ENCODE measurements at regions not wholly inside any gene's neighbourhood (a gene's known extent, or its start where the extent isn't known, plus 50 kb on each side); places are given as distances from the start of the nearest gene placed in this dataset.

- Histone ChIP-seq H3K4ac (ENCODE audit: low read depth, low read length) (no peak overlapping the region), H2BK15ac (replicated peaks; ENCODE audit: low read depth) (no peak overlapping the region)
Measured at GRCh38 chr2:234592541-234592940, 95.7 kb upstream of the ARL4C start.

DNA sequence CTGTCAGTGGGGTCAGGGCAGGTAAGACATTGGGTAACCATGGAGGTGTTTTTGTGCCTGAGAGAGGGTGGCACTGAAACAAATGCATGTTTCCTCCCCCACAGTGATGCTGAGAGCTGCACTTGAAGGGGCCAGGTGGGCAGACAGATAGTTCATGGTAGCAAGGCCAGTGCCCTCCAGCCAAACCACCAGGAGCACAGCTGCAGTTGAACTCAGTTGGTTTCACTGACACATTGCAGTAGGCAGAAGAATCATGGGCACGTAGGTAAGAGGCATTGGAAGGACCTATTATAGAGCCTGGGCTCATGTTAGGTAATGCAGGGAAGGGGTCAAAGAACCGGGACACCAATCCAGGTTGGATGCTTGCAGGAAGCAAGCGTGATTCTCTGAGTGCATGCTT lies 93.2 kb upstream of the ARL4C start:
- Histone ChIP-seq H3K23ac (ENCODE audit: low read length) (no peak overlapping the region), H3K27me3 (ENCODE audit: insufficient read depth, low read length, poor library complexity) (no peaks in the 10 kb centered on the region), H4K8ac (ENCODE audit: low read depth, low read length) (no peak overlapping the region), H2AK5ac (ENCODE audit: low read length) (no peak overlapping the region), H3K56ac (ENCODE audit: low read length) (no peak overlapping the region), H3K4ac (ENCODE audit: low read depth, low read length) (no peak overlapping the region), H3K4me3 (ENCODE audit: low read length) (no peak overlapping the region), H2BK120ac (ENCODE audit: low read depth, low read length) (no peak overlapping the region), H3K27ac (ENCODE audit: low read depth, low read length) (no peak overlapping the region), H3K18ac (ENCODE audit: low read length) (no peak overlapping the region), H2BK5ac (ENCODE audit: low read length) (no peak overlapping the region), H3K36me3 (ENCODE audit: control insufficient read depth, insufficient read depth, low read length) (no peaks in the 10 kb centered on the region), H3K4me1 (ENCODE audit: control insufficient read depth, low read depth, low read length) (no peaks in the 10 kb centered on the region), H3K4me2 (ENCODE audit: low read length) (no peak overlapping the region), H2BK15ac (replicated peaks; ENCODE audit: low read depth) (no peak overlapping the region), H3K9ac (ENCODE audit: low read length) (no peak overlapping the region), H3K79me1 (ENCODE audit: low read length) (no peaks in the 10 kb centered on the region), H4K5ac (ENCODE audit: low read length) (no peak overlapping the region), H3K79me2 (ENCODE audit: control insufficient read depth, insufficient read depth, low read length) (no peaks in the 10 kb centered on the region)
- no CpG with 5 or more reads among the region's 3 CpGs for WGBS (ENCODE audit: extremely low coverage, insufficient coverage, low lambda C conversion rate)
- DNase-seq, result no peak

More at GRCh38 chr2:234592541-234592940, 95.7 kb upstream of the ARL4C start:
- no peak overlapping the region for H3K9ac ChIP-seq (ENCODE audit: low read length)
- H2BK5ac ChIP-seq (ENCODE audit: low read length), result no peak overlapping the region
- H3K4me3 ChIP-seq (ENCODE audit: low read length), result no peak overlapping the region
- no peak overlapping the region for H3K4me2 ChIP-seq (ENCODE audit: low read length)
- H2AK5ac ChIP-seq (ENCODE audit: low read length), result no peak overlapping the region
- no peak overlapping the region for H4K8ac ChIP-seq (ENCODE audit: low read depth, low read length)
- DNase-seq, result no peak
- H4K5ac ChIP-seq (ENCODE audit: low read length), result no peak overlapping the region
- H3K27ac ChIP-seq (ENCODE audit: low read depth, low read length), result no peak overlapping the region
- H3K18ac ChIP-seq (ENCODE audit: low read length), result no peak overlapping the region
- no peaks in the 10 kb centered on the region for H3K27me3 ChIP-seq (ENCODE audit: insufficient read depth, low read length, poor library complexity)
- no peak overlapping the region for H2BK120ac ChIP-seq (ENCODE audit: low read depth, low read length)
- H3K4me1 ChIP-seq (ENCODE audit: control insufficient read depth, low read depth, low read length), result no peaks in the 10 kb centered on the region
- no peaks in the 10 kb centered on the region for H3K79me2 ChIP-seq (ENCODE audit: control insufficient read depth, insufficient read depth, low read length)
- no peak overlapping the region for H3K56ac ChIP-seq (ENCODE audit: low read length)
- WGBS (ENCODE audit: extremely low coverage, insufficient coverage, low lambda C conversion rate), result no CpG with 5 or more reads among the region's 5 CpGs
- no peak overlapping the region for H3K23ac ChIP-seq (ENCODE audit: low read length)
- no peaks in the 10 kb centered on the region for H3K36me3 ChIP-seq (ENCODE audit: control insufficient read depth, insufficient read depth, low read length)
- no peaks in the 10 kb centered on the region for H3K79me1 ChIP-seq (ENCODE audit: low read length)

DNA sequence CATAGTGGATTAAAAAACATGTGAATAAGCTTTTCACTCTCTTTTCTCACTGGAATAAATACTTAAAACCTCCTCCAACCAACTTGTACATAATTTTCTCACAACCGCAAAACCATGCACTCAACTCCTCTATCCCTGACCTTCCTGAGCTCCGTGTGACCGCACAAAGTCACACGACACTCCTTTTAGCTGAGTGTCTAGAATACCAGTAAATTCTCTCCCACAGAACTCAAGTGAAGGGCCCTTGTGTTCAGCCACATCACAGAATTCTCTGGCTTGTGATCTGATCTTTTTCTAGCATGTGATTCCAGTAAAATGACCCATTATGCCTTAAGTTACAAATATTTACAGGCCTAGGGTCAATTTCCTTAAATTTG lies 91.2 kb upstream of the ARL4C start:
- no peak overlapping the region for H3K56ac ChIP-seq (ENCODE audit: low read length)
- WGBS (ENCODE audit: extremely low coverage, insufficient coverage, low lambda C conversion rate), result 100% methylated on average over 1 of the region's 4 CpGs
- no peak overlapping the region for H3K27ac ChIP-seq (ENCODE audit: low read depth, low read length)
- no peak for DNase-seq
- H3K4ac ChIP-seq (ENCODE audit: low read depth, low read length), result no peak overlapping the region
- no peaks in the 10 kb centered on the region for H3K36me3 ChIP-seq (ENCODE audit: control insufficient read depth, insufficient read depth, low read length)
- H2AK5ac ChIP-seq (ENCODE audit: low read length), result no peak overlapping the region
- H3K9ac ChIP-seq (ENCODE audit: low read length), result no peak overlapping the region
- H3K4me1 ChIP-seq (ENCODE audit: control insufficient read depth, low read depth, low read length), result no peaks in the 10 kb centered on the region
- H3K79me2 ChIP-seq (ENCODE audit: control insufficient read depth, insufficient read depth, low read length), result no peaks in the 10 kb centered on the region
- H4K5ac ChIP-seq (ENCODE audit: low read length), result no peak overlapping the region
- H2BK15ac ChIP-seq (replicated peaks; ENCODE audit: low read depth), result no peak overlapping the region
- H2BK5ac ChIP-seq (ENCODE audit: low read length), result no peak overlapping the region
- H3K27me3 ChIP-seq (ENCODE audit: insufficient read depth, low read length, poor library complexity), result no peaks in the 10 kb centered on the region
- H3K4me3 ChIP-seq (ENCODE audit: low read length), result no peak overlapping the region
- no peak overlapping the region for H3K4me2 ChIP-seq (ENCODE audit: low read length)
- H4K8ac ChIP-seq (ENCODE audit: low read depth, low read length), result no peak overlapping the region
- H3K79me1 ChIP-seq (ENCODE audit: low read length), result no peaks in the 10 kb centered on the region
- H3K23ac ChIP-seq (ENCODE audit: low read length), result no peak overlapping the region
- no peak overlapping the region for H2BK120ac ChIP-seq (ENCODE audit: low read depth, low read length)
- no peak overlapping the region for H3K18ac ChIP-seq (ENCODE audit: low read length)

GRCh38 chr2:234587341-234588053 lies 90.6 kb upstream of the ARL4C start:
- no peak overlapping the region for H2BK120ac ChIP-seq (ENCODE audit: low read depth, low read length)
- no CpG with 5 or more reads among the region's 6 CpGs for WGBS (ENCODE audit: extremely low coverage, insufficient coverage, low lambda C conversion rate)
- no peak overlapping the region for H4K5ac ChIP-seq (ENCODE audit: low read length)
- no peaks in the 10 kb centered on the region for H3K79me1 ChIP-seq (ENCODE audit: low read length)
- no peak overlapping the region for H3K4me2 ChIP-seq (ENCODE audit: low read length)
- no peak overlapping the region for H2AK5ac ChIP-seq (ENCODE audit: low read length)
- no peak overlapping the region for H4K8ac ChIP-seq (ENCODE audit: low read depth, low read length)
- no peak overlapping the region for H3K18ac ChIP-seq (ENCODE audit: low read length)
- H2BK15ac ChIP-seq (replicated peaks; ENCODE audit: low read depth), result no peak overlapping the region
- H3K4me3 ChIP-seq (ENCODE audit: low read length), result no peak overlapping the region
- no peaks in the 10 kb centered on the region for H3K27me3 ChIP-seq (ENCODE audit: insufficient read depth, low read length, poor library complexity)
- no peaks in the 10 kb centered on the region for H3K4me1 ChIP-seq (ENCODE audit: control insufficient read depth, low read depth, low read length)
- DNase-seq, result no peak
- H3K23ac ChIP-seq (ENCODE audit: low read length), result no peak overlapping the region
- H3K36me3 ChIP-seq (ENCODE audit: control insufficient read depth, insufficient read depth, low read length), result no peaks in the 10 kb centered on the region
- H2BK5ac ChIP-seq (ENCODE audit: low read length), result no peak overlapping the region
- no peak overlapping the region for H3K56ac ChIP-seq (ENCODE audit: low read length)
- no peaks in the 10 kb centered on the region for H3K79me2 ChIP-seq (ENCODE audit: control insufficient read depth, insufficient read depth, low read length)
- H3K27ac ChIP-seq (ENCODE audit: low read depth, low read length), result no peak overlapping the region
- H3K9ac ChIP-seq (ENCODE audit: low read length), result no peak overlapping the region
- H3K4ac ChIP-seq (ENCODE audit: low read depth, low read length), result no peak overlapping the region

- Histone ChIP-seq H3K4me3 (ENCODE audit: low read length) (no peak overlapping the region), H3K4me2 (ENCODE audit: low read length) (no peak overlapping the region), H2BK5ac (ENCODE audit: low read length) (no peak overlapping the region), H4K8ac (ENCODE audit: low read depth, low read length) (no peak overlapping the region), H4K5ac (ENCODE audit: low read length) (no peak overlapping the region), H3K23ac (ENCODE audit: low read length) (no peak overlapping the region), H3K56ac (ENCODE audit: low read length) (no peak overlapping the region), H3K9ac (ENCODE audit: low read length) (no peak overlapping the region), H3K27me3 (ENCODE audit: insufficient read depth, low read length, poor library complexity) (no peaks in the 10 kb centered on the region), H3K18ac (ENCODE audit: low read length) (no peak overlapping the region), H3K79me1 (ENCODE audit: low read length) (no peaks in the 10 kb centered on the region), H2BK120ac (ENCODE audit: low read depth, low read length) (no peak overlapping the region), H2BK15ac (replicated peaks; ENCODE audit: low read depth) (no peak overlapping the region), H3K4me1 (ENCODE audit: control insufficient read depth, low read depth, low read length) (no peaks in the 10 kb centered on the region), H3K27ac (ENCODE audit: low read depth, low read length) (no peak overlapping the region), H3K36me3 (ENCODE audit: control insufficient read depth, insufficient read depth, low read length) (no peaks in the 10 kb centered on the region), H2AK5ac (ENCODE audit: low read length) (no peak overlapping the region), H3K79me2 (ENCODE audit: control insufficient read depth, insufficient read depth, low read length) (no peaks in the 10 kb centered on the region), H3K4ac (ENCODE audit: low read depth, low read length) (no peak overlapping the region)
- no peak for DNase-seq
- no CpG with 5 or more reads among the region's 4 CpGs for WGBS (ENCODE audit: extremely low coverage, insufficient coverage, low lambda C conversion rate)
Measured at GRCh38 chr2:234583331-234583730, 86.5 kb upstream of the ARL4C start.

GRCh38 chr2:234580686-234581085 lies 83.8 kb upstream of the ARL4C start:
- Histone ChIP-seq H3K56ac (ENCODE audit: low read length) (no peak overlapping the region), H3K4ac (ENCODE audit: low read depth, low read length) (no peak overlapping the region), H3K27me3 (ENCODE audit: insufficient read depth, low read length, poor library complexity) (no peaks in the 10 kb centered on the region), H3K23ac (ENCODE audit: low read length) (no peak overlapping the region), H3K9ac (ENCODE audit: low read length) (no peak overlapping the region), H4K5ac (ENCODE audit: low read length) (no peak overlapping the region), H2AK5ac (ENCODE audit: low read length) (no peak overlapping the region), H2BK5ac (ENCODE audit: low read length) (no peak overlapping the region), H3K36me3 (ENCODE audit: control insufficient read depth, insufficient read depth, low read length) (no peaks in the 10 kb centered on the region), H3K79me1 (ENCODE audit: low read length) (no peaks in the 10 kb centered on the region), H3K4me2 (ENCODE audit: low read length) (no peak overlapping the region), H3K4me3 (ENCODE audit: low read length) (no peak overlapping the region), H2BK120ac (ENCODE audit: low read depth, low read length) (no peak overlapping the region), H3K4me1 (ENCODE audit: control insufficient read depth, low read depth, low read length) (no peaks in the 10 kb centered on the region), H3K18ac (ENCODE audit: low read length) (no peak overlapping the region), H3K79me2 (ENCODE audit: control insufficient read depth, insufficient read depth, low read length) (no peaks in the 10 kb centered on the region), H2BK15ac (replicated peaks; ENCODE audit: low read depth) (no peak overlapping the region), H4K8ac (ENCODE audit: low read depth, low read length) (no peak overlapping the region), H3K27ac (ENCODE audit: low read depth, low read length) (no peak overlapping the region)
- DNase-seq, result no peak
- WGBS (ENCODE audit: extremely low coverage, insufficient coverage, low lambda C conversion rate), result no CpG with 5 or more reads among the region's 5 CpGs

Data from mesendoderm (in vitro differentiated cells).